ENCODE measurements at regions not wholly inside any gene's neighbourhood (a gene's known extent, or its start where the extent isn't known, plus 50 kb on each side); places are given as distances from the start of the nearest gene placed in this dataset.

DNA sequence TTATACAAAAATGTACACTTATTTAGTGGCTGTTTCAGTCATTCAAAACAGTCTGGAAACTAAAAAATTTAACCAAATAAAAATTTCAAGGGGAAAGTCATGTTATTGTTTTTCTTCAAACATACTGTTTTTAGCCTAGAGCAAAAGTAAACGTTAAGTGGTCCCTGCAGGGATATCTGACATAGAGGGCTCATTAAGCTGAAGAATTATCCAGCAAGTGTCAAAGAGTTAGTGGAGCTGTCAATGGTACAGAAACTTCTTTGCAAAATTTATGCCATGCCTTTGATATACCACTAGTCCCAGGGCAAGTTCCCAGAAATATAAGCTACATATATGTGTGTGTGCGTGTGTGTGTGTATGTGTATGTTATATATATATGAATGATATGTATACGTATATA, 894.2 kb downstream of the KCNJ2 start:
- TF ChIP-seq, protein P1, sequence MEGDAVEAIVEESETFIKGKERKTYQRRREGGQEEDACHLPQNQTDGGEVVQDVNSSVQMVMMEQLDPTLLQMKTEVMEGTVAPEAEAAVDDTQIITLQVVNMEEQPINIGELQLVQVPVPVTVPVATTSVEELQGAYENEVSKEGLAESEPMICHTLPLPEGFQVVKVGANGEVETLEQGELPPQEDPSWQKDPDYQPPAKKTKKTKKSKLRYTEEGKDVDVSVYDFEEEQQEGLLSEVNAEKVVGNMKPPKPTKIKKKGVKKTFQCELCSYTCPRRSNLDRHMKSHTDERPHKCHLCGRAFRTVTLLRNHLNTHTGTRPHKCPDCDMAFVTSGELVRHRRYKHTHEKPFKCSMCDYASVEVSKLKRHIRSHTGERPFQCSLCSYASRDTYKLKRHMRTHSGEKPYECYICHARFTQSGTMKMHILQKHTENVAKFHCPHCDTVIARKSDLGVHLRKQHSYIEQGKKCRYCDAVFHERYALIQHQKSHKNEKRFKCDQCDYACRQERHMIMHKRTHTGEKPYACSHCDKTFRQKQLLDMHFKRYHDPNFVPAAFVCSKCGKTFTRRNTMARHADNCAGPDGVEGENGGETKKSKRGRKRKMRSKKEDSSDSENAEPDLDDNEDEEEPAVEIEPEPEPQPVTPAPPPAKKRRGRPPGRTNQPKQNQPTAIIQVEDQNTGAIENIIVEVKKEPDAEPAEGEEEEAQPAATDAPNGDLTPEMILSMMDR (conservative IDR thresholded peaks at IDR 0.05; ENCODE audit: low read depth, low read length): no peak
- TF ChIP-seq MAFK (IDR thresholded peaks at IDR 0.05; ENCODE audit: low read depth, low read length) (no peak), CEBPB (IDR thresholded peaks at IDR 0.05; ENCODE audit: low read depth, low read length) (no peak), CHD1 (IDR thresholded peaks at IDR 0.05; ENCODE audit: low read depth, low read length) (no peak)
- TF ChIP-seq, protein P2, sequence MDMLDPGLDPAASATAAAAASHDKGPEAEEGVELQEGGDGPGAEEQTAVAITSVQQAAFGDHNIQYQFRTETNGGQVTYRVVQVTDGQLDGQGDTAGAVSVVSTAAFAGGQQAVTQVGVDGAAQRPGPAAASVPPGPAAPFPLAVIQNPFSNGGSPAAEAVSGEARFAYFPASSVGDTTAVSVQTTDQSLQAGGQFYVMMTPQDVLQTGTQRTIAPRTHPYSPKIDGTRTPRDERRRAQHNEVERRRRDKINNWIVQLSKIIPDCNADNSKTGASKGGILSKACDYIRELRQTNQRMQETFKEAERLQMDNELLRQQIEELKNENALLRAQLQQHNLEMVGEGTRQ (IDR thresholded peaks at IDR 0.05; ENCODE audit: low read depth, low read length): no peak

Measured in IMR-90 (cell line).